GM21515 (cell line): ENCODE measurements at regions not wholly inside any gene's neighbourhood (a gene's known extent, or its start where the extent isn't known, plus 50 kb on each side); places are given as distances from the start of the nearest gene placed in this dataset.

Experiments
- ATAC-seq: cut with Tn5 transposase; IDR thresholded peaks from one replicate; pipeline ENCODE4 v1.9.1; 2021; ENCODE audit not compliant: unreplicated experiment

DNA sequence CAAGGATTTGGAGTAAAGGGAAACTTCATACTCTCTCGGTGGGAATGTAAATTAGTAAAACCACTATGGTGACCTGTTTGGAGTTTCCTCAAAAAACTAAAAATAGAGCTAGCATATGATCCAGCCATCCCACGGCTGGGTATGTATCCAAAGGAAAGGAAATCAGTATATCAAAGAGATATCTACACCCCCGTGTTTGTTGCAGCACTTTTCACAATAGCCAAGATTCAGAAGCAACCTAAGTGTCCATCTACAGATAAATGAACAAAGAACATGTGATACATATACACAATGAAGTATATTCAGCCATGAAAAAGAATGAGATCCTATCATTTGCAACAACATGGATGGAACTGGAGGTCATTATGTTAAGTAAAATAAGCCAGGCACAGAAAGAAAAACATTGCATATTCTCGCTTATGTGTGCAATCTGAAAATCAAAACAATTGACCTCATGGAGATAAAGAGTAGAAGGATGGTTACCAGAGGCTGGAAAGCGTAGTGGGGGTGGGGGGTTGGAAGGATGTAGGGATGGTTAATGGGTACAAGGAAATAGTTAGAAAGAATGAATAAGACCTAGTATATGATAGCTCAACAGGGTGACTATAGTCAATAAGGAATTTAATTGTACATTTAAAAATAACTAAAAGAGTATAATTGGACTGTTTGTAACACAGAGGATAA lies 468.0 kb downstream of the BCAT1 start:
- no peak for ATAC-seq

DNA sequence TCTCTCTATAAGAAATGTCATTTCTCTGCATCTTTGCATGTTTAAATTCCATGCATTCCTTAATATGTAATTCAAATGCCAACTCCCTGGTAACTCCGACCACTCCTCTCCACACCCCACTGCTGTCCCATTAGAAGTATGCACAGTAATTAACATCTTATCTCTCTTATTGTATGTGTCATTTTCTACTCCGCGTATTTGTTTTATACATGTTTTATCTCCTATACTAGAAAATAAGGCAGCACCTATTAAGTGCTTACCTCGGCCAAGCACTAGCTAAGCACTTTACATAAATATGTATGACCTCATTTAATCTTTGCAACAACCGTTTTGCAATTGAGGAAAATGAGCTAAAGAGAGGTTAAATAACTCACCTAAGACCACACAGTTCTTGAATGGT lies 469.8 kb downstream of the BCAT1 start:
- ATAC-seq: no peak

DNA sequence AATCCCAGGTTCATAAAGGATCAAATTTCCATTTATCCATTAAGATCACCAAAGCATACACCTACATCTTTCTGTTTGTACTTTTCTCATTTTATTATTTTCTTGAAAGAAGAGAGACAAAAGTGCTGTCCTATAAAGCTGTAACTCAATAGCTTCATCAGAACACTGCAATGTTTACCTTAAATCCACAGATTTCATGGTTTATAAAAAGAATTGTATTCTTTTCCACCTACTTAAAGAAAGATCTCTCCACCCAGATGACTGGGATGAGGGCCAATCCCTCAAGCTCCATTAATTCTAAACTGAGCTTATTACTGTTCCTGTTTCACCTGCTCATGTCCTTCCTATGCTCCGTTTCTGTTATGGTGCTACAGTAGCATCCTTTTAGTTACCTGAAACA lies 470.6 kb downstream of the BCAT1 start:
- no peak for ATAC-seq

DNA sequence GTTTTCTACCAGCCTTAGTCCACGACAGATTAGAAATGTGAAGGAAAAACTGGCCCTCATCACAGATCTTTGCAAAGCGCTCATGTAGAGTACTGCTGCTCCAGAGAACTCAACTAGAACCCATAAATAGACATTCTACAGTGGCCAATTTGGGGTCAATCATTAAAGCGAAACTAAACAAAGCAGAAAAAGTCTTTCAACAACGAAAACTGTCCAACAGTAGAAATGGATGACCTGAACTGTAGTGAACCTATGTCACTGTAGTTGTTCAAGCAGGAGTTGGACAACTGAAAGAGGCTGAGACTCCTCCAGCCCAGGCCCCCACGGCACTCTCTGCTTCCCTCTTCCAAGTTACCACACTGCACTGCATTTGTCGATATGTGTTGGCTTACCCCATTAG lies 472.6 kb downstream of the BCAT1 start:
- no peak for ATAC-seq

DNA sequence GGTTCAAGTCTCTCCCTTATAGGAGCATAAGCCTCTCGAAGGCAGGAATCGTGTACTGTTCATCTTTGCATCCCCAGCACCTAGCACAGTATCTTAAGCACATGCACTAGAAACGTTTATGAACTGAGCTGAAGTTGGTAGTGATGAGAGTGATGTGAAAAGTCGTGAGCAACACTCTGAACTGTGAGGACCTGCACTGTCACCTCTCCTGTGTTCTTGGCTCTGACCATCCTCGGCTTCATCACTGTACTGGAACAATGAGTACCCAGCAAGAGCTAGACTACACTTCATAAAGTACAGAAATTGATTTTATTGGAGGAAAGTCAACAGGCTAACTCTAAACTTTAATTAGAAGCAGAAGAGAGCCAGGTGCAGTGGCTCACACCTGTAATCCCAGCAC lies 473.6 kb downstream of the BCAT1 start:
- ATAC-seq: no peak

DNA sequence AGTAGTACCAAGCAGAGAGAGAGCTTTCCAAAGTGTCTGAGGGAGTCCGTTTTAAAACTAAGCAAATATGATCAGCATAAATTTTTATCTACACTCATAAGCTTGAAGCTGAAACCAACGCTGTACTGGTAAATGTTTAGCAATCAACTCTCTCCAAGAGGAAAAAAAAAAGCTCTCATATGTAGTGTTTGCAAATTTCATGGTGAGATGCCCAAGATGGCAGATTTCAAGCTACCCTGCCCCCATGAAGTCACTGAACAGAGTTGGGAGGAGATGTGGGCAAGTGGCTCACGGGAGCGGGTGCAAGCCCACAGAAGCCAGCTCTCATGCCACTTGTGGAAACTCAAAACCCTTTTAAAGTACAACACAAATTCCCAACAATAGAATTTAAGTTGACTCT lies 475.8 kb downstream of the BCAT1 start:
- no peak for ATAC-seq

DNA sequence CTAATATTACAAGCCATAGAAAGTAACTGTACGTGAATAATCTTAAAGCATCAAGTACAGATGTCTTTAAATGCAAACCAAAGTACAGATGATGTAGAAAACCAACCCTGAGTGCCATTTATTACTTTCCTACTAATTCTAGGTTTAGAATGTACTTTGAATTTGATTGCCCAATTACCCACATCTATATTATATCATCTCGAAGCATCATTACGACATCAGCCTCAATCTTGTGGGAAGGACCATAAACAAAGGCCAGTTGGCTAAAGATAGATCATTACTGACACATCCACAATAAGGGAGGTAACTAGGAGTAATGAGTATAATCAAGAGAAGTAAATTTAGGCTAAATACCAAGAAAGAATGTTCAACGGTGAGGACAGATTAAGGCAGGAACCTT lies 478.9 kb downstream of the BCAT1 start:
- no peak for ATAC-seq

DNA sequence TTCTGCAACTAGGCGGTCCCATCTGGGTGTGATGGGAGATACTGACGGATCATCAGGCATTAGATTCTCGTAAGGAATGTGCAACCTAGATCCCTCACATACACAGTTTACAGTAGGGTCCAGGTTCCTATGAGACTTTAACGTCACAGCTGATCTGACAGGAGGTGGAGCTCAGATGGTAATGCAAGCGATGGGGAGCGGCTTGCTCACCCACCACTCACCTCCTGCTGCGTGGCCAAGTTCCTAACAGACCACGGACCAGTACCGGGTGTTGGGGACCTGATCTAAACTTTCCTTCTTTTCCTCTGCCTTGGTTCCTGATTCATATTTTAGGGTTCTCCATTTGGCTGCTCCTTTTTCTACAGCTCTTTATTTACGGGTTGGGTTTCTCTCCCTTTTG lies 479.8 kb downstream of the BCAT1 start:
- no peak for ATAC-seq

DNA sequence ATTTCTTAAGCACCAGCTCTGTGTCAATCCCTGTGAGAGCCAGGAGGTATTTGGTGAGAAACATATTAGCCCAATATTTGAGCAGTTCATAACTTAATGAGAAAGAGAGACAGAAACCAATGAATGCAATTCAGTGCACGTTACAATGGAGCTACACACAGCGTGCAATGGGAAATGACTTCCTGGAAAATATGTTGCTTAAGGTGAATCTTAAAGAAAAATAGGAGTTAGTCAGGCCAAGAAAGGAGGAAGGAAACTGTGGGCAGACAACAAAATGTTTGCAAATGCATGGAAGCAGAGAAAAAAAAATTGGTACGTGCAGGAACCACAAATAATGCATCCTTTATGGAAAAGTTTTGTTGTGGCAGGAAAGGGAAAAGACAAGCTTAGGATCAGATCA lies 481.7 kb downstream of the BCAT1 start:
- ATAC-seq: no peak

DNA sequence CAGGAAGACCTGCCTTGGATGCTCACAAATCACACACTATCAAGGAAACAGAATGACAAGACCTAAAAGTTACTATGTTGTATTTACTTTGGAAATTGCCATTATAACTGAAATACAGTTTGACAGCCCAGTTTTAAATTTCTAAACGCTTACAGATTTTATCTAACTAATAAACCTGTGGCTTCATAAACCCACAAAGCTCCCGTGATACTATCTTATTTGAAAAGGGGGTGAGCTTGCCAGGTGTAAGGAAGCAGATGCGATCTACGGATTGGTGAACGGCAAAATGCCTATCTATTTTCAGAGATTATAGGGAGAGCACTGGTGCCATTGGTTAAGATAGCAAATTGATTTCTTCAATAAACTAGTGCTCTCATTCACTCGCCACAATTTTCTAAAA lies 485.5 kb downstream of the BCAT1 start:
- ATAC-seq: no peak

DNA sequence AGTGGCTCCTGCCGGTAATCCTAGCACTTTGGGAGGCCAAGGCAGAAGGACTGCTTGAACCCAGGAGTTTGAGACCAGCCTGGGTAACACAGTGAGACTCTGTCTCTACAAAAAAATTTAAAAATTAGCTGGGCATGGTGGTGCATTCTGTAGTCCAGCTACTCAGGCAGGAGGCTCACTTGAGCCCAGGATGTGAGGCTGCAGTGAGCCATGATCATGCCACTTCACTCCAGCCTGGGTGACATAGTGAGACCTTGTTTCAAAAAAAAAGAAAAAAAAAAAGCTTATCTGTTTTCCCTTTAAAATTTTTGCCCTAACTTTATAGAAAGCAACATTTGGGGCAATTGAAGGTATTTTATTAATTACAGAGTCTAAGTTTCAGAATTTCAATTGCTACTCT lies 486.0 kb downstream of the BCAT1 start:
- ATAC-seq: no peak

DNA sequence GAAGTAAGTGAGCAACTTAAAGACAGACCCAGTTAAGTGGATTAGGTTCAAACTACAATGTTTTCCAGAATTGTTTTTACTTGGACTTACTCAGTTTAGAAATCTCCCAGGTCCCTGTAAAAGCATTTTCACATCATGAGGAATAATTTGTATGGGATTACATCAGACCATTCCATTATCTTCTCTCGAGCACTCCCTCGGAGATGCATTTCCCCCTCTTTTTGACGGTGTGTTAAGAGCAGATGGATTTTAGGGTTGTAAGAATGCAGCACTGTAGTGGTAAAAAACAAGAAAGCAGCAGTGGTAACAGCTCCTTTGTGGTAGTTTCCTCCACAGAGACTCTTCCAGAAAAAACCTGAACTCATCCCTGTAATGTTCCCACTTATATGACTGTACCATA lies 488.4 kb downstream of the BCAT1 start:
- ATAC-seq: no peak

DNA sequence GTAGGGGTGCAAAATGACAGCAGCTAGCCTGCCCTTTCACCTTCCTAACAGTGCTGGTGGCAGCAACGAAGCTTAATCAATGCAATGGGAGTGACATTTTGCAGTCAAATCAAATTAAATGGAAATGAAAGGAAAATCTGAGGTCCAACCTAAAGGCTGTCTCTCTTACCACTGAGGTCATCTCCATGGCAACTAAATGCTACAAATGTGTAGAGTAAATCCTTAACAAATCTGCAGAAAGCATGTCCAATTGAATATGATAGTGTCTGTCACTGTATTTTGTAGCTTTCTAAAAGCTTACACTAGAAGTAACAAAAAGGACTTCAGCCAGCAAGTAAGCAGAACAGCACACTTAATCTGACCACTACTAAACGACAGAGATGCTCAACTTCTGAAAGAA lies 488.8 kb downstream of the BCAT1 start:
- ATAC-seq: no peak

DNA sequence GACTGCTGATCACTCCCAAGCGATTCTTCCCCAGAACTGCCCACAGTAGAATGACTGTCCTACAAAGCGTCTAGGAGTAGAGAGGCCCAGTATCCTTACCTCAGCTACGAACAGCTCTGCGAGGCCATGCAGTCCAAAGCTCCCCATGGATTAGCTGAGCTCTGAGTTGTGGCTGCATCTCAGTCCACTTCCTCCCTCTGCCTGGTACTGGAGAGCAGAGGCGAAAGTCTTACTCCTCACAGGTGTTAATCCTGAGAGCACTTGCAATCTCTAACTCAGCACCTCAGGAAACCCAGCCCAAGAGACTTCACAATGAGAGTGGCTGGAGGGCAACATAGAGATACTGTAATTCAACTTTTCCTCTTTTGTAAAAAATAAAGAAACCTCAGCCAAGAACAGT lies 493.1 kb downstream of the BCAT1 start:
- no peak for ATAC-seq

DNA sequence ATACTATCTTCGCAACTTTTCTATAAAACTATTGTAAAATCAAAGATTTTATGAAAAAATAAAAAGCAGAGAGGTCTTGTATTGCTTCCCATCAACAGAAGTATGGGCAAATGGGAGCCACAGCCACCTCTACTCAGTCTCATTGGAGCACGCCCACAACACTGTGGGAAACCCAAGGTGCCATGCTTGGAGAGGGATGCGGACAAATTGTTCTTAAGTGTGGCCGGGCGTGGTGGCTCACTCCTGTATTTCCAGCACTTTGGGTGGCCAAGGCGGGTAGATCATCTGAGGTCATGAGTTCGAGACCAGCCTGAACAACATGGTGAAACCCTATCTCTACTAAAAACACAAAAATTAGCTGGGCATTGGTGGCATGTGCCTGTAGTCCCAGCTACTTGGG lies 498.2 kb upstream of the SOX5 start:
- ATAC-seq: no peak

DNA sequence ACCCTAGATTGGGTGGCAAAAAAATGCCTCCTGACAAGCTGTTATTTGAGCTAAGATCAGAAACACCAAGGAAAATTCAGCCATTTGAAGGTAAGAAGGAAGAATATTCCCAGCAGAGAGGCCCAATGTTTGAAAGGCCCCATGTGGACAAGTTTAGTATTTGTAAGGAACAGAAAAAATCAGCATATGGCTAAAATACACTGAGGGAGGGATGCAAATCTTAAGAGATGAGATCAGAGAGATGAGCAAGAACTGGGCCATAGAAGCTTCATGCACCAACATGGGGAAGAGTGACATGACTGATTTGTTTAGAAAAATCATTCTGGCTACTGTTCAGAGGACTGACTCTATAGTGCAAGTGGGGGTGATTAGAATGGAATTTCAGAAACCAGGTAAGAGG lies 496.8 kb upstream of the SOX5 start:
- no peak for ATAC-seq

DNA sequence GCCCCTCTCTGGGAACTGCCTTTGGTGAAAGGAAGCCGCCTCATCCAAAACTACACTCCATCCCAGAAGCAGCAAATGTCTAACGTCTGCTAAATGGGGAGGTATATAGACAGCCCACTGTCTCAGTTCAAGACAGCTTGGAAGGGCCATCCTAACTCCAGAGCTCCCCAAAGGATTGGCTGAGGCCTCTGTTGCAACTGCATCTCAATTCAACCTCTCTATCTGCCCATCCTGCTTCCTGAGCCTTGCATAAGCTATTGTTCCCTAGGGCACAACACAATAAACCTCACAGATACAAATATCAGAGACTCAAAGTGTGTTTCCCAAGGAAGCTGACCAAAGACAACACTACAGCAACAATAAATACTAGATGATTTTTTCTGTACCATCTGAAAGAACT lies 495.2 kb upstream of the SOX5 start:
- ATAC-seq: no peak

DNA sequence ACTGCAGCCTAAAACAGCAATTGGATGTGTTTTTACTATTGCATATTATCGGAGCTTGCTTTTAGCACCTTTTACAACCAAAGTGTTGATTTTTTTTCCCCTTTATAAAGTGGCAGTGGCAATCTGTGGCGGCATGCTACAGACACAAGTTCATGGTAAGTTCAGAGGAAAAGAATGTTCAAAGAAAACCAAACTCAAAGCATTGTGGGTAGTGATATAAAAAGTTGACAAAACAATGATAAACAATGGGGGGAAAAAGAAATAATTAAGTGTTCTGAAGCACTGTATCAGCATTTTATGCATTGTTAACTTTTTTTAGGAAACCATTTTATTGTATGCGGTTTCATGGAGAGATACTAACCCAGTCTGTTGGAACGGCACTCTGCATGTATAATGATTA lies 492.0 kb upstream of the SOX5 start:
- ATAC-seq: no peak

DNA sequence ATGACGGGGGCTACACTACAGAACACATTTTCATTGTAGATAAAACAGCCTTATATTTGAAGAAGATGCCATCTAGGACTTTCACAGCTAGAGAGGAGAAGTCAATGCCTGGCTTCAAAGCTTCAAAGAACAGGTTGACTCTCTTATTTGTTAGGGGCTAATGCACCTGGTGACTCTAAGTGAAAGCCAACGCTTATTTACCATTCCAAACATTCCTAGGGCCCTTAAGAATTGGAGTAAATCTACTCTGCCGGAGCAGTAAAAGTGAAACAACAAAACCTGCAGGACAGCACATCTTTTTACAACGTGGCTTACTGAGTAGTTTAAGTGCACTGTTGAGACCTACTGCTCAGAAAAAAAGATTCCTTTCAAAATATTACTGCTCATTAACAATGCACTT lies 487.2 kb upstream of the SOX5 start:
- no peak for ATAC-seq

DNA sequence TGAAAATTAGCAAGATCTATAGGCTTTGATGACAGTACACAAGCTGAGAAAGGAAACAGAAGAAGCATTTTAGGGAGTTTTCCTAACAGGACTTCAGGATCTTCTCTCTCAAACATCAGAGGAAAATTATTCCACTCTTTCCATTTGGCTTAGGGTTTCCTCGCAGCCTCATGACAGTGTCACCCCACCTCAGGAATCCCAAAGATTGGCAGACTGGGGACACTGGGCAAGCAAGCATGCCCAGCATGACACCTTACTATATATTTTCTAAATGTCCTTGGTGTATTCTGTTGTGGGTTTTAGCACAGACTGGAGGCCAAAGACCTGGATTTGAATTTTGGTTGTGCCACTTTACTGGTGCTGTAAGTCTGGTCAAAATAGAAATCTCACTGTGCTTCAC lies 482.4 kb upstream of the SOX5 start:
- ATAC-seq: no peak

DNA sequence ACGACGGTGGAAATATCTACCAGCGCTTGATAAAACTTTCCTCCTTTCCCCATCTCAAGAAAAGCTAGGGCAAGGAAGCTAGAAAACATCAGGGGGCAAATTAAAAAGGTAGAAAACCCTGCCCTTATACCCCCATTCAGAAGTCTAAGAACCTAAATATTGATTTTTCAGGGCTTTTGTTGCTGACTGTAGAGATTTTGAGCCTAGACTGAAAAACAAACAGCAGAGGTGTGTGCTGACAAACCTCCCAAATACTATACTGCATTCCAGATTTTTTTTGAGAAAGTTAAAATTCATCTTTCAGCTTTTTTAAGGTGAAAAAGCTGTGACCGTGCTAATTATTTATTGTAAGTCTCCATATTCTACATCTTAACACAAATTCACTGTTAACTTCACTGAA lies 478.3 kb upstream of the SOX5 start:
- ATAC-seq: no peak

DNA sequence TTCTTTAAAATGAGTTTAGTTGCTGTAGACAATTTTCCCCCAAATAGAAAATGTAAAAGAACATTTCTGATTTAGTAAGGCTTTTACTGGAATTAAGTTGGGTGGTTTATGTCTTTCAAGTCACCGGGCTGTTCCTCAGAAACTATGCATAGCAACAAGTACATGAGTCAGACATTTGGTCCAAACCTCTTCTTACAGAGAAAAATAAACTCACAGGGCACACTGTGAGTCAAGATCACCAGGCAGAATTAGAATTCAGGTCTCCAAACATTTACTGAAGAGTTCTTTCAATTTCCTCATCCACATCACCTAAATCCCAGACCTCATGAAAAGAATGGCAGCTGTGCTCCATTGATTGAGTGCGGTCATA lies 476.1 kb upstream of the SOX5 start:
- ATAC-seq: no peak

DNA sequence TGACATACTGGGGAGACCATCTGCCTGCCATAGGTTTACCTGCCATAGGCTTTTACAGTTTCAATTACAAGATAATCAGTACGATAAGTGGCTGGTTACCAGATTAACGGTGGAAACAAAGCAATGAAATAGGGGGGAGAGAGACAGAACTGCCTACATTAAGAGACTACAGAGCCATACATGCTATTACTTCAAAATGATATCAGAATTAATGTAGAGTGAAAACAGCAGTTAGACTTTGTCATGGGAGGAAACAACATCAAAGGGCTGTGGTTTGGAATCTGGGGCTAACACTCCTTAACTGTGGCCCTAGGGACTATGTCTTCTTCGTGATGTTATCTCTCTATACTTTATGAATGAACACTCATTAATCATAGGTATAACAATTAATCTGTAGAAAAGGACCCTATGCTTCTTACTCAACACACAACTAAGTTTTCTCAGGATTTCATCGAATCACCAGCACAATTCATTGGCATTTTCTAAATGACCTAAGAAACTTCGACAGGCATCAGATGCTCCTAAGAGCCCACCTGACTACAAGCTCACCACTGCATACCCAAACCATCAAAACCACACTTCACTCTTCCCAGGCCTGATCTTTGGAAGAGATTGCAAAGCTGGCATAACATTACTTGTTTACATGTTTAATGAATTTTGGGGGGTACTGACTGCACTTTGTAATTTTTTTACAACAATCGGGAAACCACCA lies 475.6 kb upstream of the SOX5 start:
- ATAC-seq: no peak
